A549 (cell line): ENCODE measurements at regions not wholly inside any gene's neighbourhood (a gene's known extent, or its start where the extent isn't known, plus 50 kb on each side); places are given as distances from the start of the nearest gene placed in this dataset.

Experiments used
- ATAC-seq, 2 experiments: fragments of 200-7000 bp in 1 of 2; fragments of >200 bp in 1 of 2; cut with Nextera tagmentation in 1 of 2; cut with Tn5 transposase in 1 of 2; 3 replicates each; pipeline versions ENCODE4 v1.8.0 to v1.9.1; 2018 to 2020; ENCODE audit warnings: mild to moderate bottlenecking in 1 of 2, moderate library complexity in 1 of 2
- CTCF ChIA-PET: fragments of 300-600 bp; sonication (Branson Sonifier 250); formaldehyde crosslinking; extraction: SDS; loops from one replicate; lab custom pipeline; 2021; ENCODE audit warnings: antibody characterized with exemption, inconsistent platforms; lab: Yijun Ruan, JAX
- POLR2A ChIA-PET: fragments of 350-600 bp; formaldehyde crosslinking; extraction: SDS; loops from one replicate; lab custom pipeline; 2021; ENCODE audit warnings: antibody characterized with exemption, inconsistent platforms; lab: Yijun Ruan, JAX
- DNase-seq, 2 experiments: peaks; one replicate each; pipeline versions ENCODE4 v3.0.0 to v3.0.0-alpha.2; 2011 to 2016; ENCODE audit warnings: low read depth in 1 of 2, low spot score in 1 of 2
- FAIRE-seq: peaks from 2 replicates; lab custom pipeline; 2011; peaks lifted over from hg19 to GRCh38; lab: Jason Lieb, UNC
- H3K27ac ChIP-seq, 2 experiments: fragments of >200 bp; sonication (Bioruptor Twin); formaldehyde crosslinking; 3 replicates each; pipeline ENCODE4 v1.5.1; 2016 to 2017
- H3K4me1 ChIP-seq: fragments of >200 bp; sonication (Bioruptor Twin); formaldehyde crosslinking; 3 replicates; pipeline ENCODE4 v1.6.1; 2016
- H3K4me2 ChIP-seq: fragments of >200 bp; sonication (Bioruptor Twin); formaldehyde crosslinking; 3 replicates; pipeline ENCODE4 v1.6.1; 2016
- H3K4me3 ChIP-seq: fragments of >200 bp; sonication (Bioruptor Twin); formaldehyde crosslinking; 3 replicates; pipeline ENCODE4 v1.5.1; 2016
- H3K9me3 ChIP-seq: fragments of >200 bp; sonication (Bioruptor Twin); formaldehyde crosslinking; 3 replicates; pipeline ENCODE4 v1.6.1; 2016
- CBX2 ChIP-seq: fragments of 200-600 bp; sonication (generic); IDR thresholded peaks from 2 replicates; pipeline ENCODE4 v1.6.1; 2016; ENCODE audit warnings: low read depth, mild to moderate bottlenecking, borderline replicate concordance
- CHD2 ChIP-seq: fragments of 150-350 bp; IDR thresholded peaks from 2 replicates; pipeline ENCODE4 v1.6.1; 2014; ENCODE audit warnings: low read length; ENCODE audit not compliant: partially characterized antibody
- CHD4 ChIP-seq: fragments of 200-600 bp; sonication (generic); IDR thresholded peaks from 2 replicates; pipeline ENCODE4 v1.6.1; 2016; ENCODE audit warnings: antibody characterized with exemption, mild to moderate bottlenecking, borderline replicate concordance
- EP300 ChIP-seq, 2 experiments: fragments of >200 bp; sonication (Bioruptor Twin); formaldehyde crosslinking; IDR thresholded peaks; 2 replicates in 1 of 2; 3 replicates in 1 of 2; pipeline ENCODE4 v1.6.1; 2016 to 2017
- ESRRA ChIP-seq: fragments of 150-350 bp; IDR thresholded peaks from 2 replicates; pipeline ENCODE4 v1.6.1; 2014; ENCODE audit warnings: mild to moderate bottlenecking, low read length, borderline replicate concordance
- FOSB ChIP-seq: fragments of 250-450 bp; sonication (Bioruptor Pico); IDR thresholded peaks from 2 replicates; pipeline ENCODE4 v1.5.0; 2020; ENCODE audit warnings: mild to moderate bottlenecking, moderate library complexity
- FOXS1 ChIP-seq: fragments of 250-450 bp; sonication (Bioruptor Pico); IDR thresholded peaks from 2 replicates; pipeline ENCODE4 v1.5.0; 2020; ENCODE audit warnings: mild to moderate bottlenecking, moderate library complexity
- HDAC2 ChIP-seq: fragments of 200-600 bp; sonication (generic); IDR thresholded peaks from 2 replicates; pipeline ENCODE4 v1.6.1; 2016
- HOXB13 ChIP-seq: fragments of 250-450 bp; sonication (Bioruptor Pico); IDR thresholded peaks from 2 replicates; pipeline ENCODE4 v1.5.0; 2020; ENCODE audit warnings: low read depth, mild to moderate bottlenecking, moderate library complexity
- HOXB5 ChIP-seq: fragments of 250-450 bp; sonication (Bioruptor Pico); IDR thresholded peaks from 2 replicates; pipeline ENCODE4 v1.5.0; 2020; ENCODE audit warnings: mild to moderate bottlenecking, moderate library complexity
- JUN ChIP-seq, 2 experiments: fragments of >200 bp; sonication (Bioruptor Twin); formaldehyde crosslinking; IDR thresholded peaks; 2 replicates in 1 of 2; 3 replicates in 1 of 2; pipeline ENCODE4 v1.6.1; 2016 to 2017
- KDM1A ChIP-seq: fragments of 200-600 bp; sonication (generic); IDR thresholded peaks from 2 replicates; pipeline ENCODE4 v1.6.1; 2016; ENCODE audit warnings: low read depth, mild to moderate bottlenecking
- MAFK ChIP-seq: fragments of 450-650 bp; IDR thresholded peaks from 2 replicates; pipeline ENCODE4 v1.6.1; 2014; ENCODE audit not compliant: partially characterized antibody
- MAZ ChIP-seq: fragments of 150-350 bp; IDR thresholded peaks from 2 replicates; pipeline ENCODE4 v1.6.1; 2014; ENCODE audit warnings: antibody characterized with exemption, low read depth, low read length, borderline replicate concordance
- PHF8 ChIP-seq: fragments of 200-600 bp; sonication (generic); IDR thresholded peaks from 2 replicates; pipeline ENCODE4 v1.6.1; 2016; ENCODE audit warnings: low read depth, mild to moderate bottlenecking, antibody characterized with exemption, moderate library complexity, borderline replicate concordance
- POLR2A ChIP-seq: IDR thresholded peaks from 2 replicates; pipeline ENCODE4 v1.6.1; 2012; ENCODE audit warnings: mild to moderate bottlenecking, low read length
- POLR2AphosphoS2 ChIP-seq: conservative IDR thresholded peaks from 2 replicates; pipeline ENCODE4 v1.6.1; 2012; ENCODE audit warnings: low read length, improper control_type of control experiment, inconsistent platforms
- RAD21 ChIP-seq, 2 experiments: fragments of >200 bp in 1 of 2; sonication (Bioruptor Twin) in 1 of 2; formaldehyde crosslinking in 1 of 2; IDR thresholded peaks in 1 of 2; conservative IDR thresholded peaks in 1 of 2; 2 replicates in 1 of 2; 3 replicates in 1 of 2; pipeline ENCODE4 v1.6.1; 2012 to 2018; ENCODE audit warnings: inconsistent platforms in 1 of 2
- RCOR1 ChIP-seq: fragments of 150-350 bp; IDR thresholded peaks from 2 replicates; pipeline ENCODE4 v1.6.1; 2014; ENCODE audit warnings: antibody characterized with exemption, low read length, low read depth
- RNF2 ChIP-seq: fragments of 200-600 bp; sonication (generic); IDR thresholded peaks from 2 replicates; pipeline ENCODE4 v1.6.1; 2016; ENCODE audit warnings: low read depth, mild to moderate bottlenecking, antibody characterized with exemption, moderate library complexity, borderline replicate concordance
- SREBF2 ChIP-seq: fragments of 450-650 bp; IDR thresholded peaks from 2 replicates; pipeline ENCODE4 v1.6.1; 2014; ENCODE audit warnings: mild to moderate bottlenecking, moderate library complexity
- TFCP2L1 ChIP-seq: fragments of 250-450 bp; sonication (Bioruptor Pico); IDR thresholded peaks from 2 replicates; pipeline ENCODE4 v1.5.0; 2021; ENCODE audit warnings: mild to moderate bottlenecking
- TP53 ChIP-seq: fragments of 250-450 bp; sonication (Bioruptor Pico); IDR thresholded peaks from 2 replicates; pipeline ENCODE4 v1.5.0; 2021; ENCODE audit warnings: mild to moderate bottlenecking, moderate library complexity
- ZFP36 ChIP-seq: fragments of 450-650 bp; IDR thresholded peaks from 2 replicates; pipeline ENCODE4 v1.6.1; 2014; ENCODE audit warnings: borderline replicate concordance; ENCODE audit not compliant: partially characterized antibody
- ZSCAN20 ChIP-seq: fragments of 250-450 bp; sonication (Bioruptor Pico); IDR thresholded peaks from 2 replicates; pipeline ENCODE4 v1.8.0; 2022; ENCODE audit warnings: mild to moderate bottlenecking, moderate library complexity
- WGBS: methylation state at CpG from one replicate; pipeline ENCODE4 v1.1.6; 2017; ENCODE audit errors: missing lambda C conversion rate; 5-methylcytosine and 5-hydroxymethylcytosine counted together
- TF ChIP-seq, protein P1 (sequence below): fragments of 250-450 bp; sonication (Bioruptor Pico); IDR thresholded peaks from 2 replicates; pipeline ENCODE4 v1.5.0; 2021; ENCODE audit warnings: mild to moderate bottlenecking, moderate library complexity, borderline replicate concordance
- TF ChIP-seq, protein P2 (sequence below): IDR thresholded peaks from 2 replicates; pipeline ENCODE4 v1.6.1; 2012
- TF ChIP-seq, protein P3 (sequence below): fragments of >200 bp; sonication (Bioruptor Twin); formaldehyde crosslinking; IDR thresholded peaks from 3 replicates; pipeline ENCODE4 v1.5.1; 2016
- TF ChIP-seq, protein P4 (sequence below): fragments of 150-350 bp; IDR thresholded peaks from 2 replicates; pipeline ENCODE4 v1.6.1; 2014; ENCODE audit warnings: low read depth, mild to moderate bottlenecking, low read length

DNA sequence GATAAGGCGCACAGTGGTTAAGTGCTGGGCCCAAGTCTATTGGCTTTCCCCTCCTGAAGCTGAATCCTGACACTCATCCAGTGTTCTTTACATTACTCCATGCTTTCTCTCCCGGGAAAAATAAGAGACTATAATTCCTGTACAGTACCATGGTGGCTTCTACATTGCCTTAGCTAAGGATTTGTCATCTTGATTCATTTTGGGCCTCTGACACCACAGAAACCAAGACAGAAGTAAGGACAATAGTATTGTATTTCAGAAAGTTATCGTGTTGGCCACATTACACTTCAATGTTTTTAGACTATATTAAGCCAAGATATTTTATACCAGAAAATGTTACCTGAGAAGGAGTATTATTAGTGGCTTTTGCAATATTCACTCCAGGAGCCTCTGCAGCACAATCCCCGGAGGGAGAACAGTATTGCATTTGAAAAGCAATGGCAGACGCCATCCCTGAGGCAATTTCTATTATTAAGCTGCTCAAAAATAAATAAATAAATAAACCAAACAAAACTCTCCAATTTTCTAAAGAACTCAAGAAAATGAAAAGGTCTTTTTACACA lies 267.9 kb downstream of the ENC1 start:
- no peak overlapping the region for H3K4me2 ChIP-seq
- ATAC-seq (no peak), FAIRE-seq (no peak), DNase-seq (no peak)
- H3K4me1 ChIP-seq, result no peaks in the 10 kb centered on the region
- H3K9me3 ChIP-seq, result no peaks in the 10 kb centered on the region
- POLR2A ChIA-PET, result no interaction called here
- H3K27ac ChIP-seq, result no peak overlapping the region
- 74% methylated on average over 5 of the region's 5 CpGs for WGBS
- TF ChIP-seq SREBF2 (no peak), HDAC2 (no peak), HOXB13 (CRISPR knock-in tag) (no peak), FOSB (CRISPR knock-in tag) (no peak), CBX2 (no peak), TFCP2L1 (CRISPR knock-in tag) (no peak), RNF2 (no peak), TP53 (CRISPR knock-in tag) (no peak), KDM1A (no peak), ZFP36 (no peak)
- TF ChIP-seq, protein P1, sequence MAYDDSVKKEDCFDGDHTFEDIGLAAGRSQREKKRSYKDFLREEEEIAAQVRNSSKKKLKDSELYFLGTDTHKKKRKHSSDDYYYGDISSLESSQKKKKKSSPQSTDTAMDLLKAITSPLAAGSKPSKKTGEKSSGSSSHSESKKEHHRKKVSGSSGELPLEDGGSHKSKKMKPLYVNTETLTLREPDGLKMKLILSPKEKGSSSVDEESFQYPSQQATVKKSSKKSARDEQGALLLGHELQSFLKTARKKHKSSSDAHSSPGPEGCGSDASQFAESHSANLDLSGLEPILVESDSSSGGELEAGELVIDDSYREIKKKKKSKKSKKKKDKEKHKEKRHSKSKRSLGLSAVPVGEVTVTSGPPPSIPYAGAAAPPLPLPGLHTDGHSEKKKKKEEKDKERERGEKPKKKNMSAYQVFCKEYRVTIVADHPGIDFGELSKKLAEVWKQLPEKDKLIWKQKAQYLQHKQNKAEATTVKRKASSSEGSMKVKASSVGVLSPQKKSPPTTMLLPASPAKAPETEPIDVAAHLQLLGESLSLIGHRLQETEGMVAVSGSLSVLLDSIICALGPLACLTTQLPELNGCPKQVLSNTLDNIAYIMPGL (CRISPR knock-in tag), result no peak
- H3K4me3 ChIP-seq, result no peak overlapping the region
- CTCF ChIA-PET, result interaction anchor here (0.8 kb wide), 1 partner anchor 229 kb away, joined by 4 read pairs; no protein-coding TSS in a partner anchor

DNA sequence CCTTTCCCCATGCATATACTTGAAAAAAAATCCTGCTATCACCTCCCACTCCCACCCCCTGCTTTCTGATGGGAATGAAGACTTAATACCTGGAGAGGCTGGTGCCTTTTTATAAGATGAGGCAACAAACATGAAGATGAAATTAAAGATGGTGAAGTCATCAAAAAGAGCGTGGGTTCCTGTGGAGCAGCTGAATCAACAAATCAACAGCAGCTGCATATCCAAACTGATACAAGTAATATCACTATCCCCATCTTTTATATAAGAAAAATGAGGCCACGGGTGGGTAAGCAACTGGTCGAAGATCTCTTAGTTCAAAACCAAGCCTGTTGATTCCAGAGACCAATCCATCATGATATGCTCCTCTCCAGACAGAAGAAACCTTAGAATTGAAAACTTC lies 268.5 kb downstream of the ENC1 start:
- H3K4me1 ChIP-seq, result no peaks in the 10 kb centered on the region
- CTCF ChIA-PET, result no interaction called here
- FAIRE-seq, result no peak

DNA sequence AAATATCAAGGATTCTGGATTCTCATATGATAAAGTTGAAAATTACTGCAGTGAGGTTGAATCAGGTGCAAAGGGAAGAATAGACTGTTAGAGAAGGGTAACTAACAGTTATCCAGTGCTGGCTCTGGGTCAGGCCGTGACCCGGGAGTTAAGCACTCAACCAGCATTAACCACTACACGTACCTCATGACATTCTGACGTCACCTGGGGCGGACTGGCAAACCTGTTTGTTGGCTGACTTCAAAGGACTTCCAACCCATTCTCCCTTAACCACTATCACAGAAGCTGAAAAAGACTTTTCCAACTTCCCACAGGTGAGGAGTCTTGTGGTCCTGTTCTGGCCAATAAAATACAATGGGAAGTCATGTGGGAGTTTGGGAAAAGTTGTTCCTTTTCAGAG lies 268.9 kb downstream of the ENC1 start:
- no peak overlapping the region for H3K27ac ChIP-seq
- FAIRE-seq (no peak), ATAC-seq (no peak), DNase-seq (no peak)
- H3K4me3 ChIP-seq, result no peak overlapping the region
- ChIA-PET POLR2A (no interaction called here), CTCF (interaction anchor here (1.0 kb wide), 1 partner anchor 9 kb away, joined by 3 read pairs; no protein-coding TSS in a partner anchor)
- 90% methylated on average over 5 of the region's 5 CpGs for WGBS
- no peaks in the 10 kb centered on the region for H3K9me3 ChIP-seq
- no peaks in the 10 kb centered on the region for H3K4me1 ChIP-seq
- TF ChIP-seq, protein P2, sequence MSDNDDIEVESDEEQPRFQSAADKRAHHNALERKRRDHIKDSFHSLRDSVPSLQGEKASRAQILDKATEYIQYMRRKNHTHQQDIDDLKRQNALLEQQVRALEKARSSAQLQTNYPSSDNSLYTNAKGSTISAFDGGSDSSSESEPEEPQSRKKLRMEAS, result no peak
- no peak for TF ChIP-seq CHD2
- no peak for TF ChIP-seq JUN (IDR thresholded peaks at IDR 0.05)
- no peak for TF ChIP-seq RAD21 (conservative IDR thresholded peaks at IDR 0.05 in 1 of 2, IDR thresholded peaks at IDR 0.05 in 1 of 2)
- no peak for TF ChIP-seq CHD4
- TF ChIP-seq POLR2A, result no peak
- TF ChIP-seq FOXS1 (CRISPR knock-in tag), result no peak
- TF ChIP-seq HOXB5 (CRISPR knock-in tag), result no peak
- no peak for TF ChIP-seq MAZ
- no peak for TF ChIP-seq PHF8
- TF ChIP-seq, protein P3, sequence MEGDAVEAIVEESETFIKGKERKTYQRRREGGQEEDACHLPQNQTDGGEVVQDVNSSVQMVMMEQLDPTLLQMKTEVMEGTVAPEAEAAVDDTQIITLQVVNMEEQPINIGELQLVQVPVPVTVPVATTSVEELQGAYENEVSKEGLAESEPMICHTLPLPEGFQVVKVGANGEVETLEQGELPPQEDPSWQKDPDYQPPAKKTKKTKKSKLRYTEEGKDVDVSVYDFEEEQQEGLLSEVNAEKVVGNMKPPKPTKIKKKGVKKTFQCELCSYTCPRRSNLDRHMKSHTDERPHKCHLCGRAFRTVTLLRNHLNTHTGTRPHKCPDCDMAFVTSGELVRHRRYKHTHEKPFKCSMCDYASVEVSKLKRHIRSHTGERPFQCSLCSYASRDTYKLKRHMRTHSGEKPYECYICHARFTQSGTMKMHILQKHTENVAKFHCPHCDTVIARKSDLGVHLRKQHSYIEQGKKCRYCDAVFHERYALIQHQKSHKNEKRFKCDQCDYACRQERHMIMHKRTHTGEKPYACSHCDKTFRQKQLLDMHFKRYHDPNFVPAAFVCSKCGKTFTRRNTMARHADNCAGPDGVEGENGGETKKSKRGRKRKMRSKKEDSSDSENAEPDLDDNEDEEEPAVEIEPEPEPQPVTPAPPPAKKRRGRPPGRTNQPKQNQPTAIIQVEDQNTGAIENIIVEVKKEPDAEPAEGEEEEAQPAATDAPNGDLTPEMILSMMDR, result no peak
- no peak overlapping the region for H3K4me2 ChIP-seq

More for the DNA sequence above, 268.5 kb downstream of the ENC1 start:
- H3K9me3 ChIP-seq, result no peaks in the 10 kb centered on the region
- TF ChIP-seq MAFK (no peak), ZSCAN20 (CRISPR knock-in tag) (no peak), POLR2A (no peak), ESRRA (no peak), POLR2AphosphoS2 (no peak), RCOR1 (no peak), EP300 (IDR thresholded peaks at IDR 0.05) (no peak)
- TF ChIP-seq, protein P4, sequence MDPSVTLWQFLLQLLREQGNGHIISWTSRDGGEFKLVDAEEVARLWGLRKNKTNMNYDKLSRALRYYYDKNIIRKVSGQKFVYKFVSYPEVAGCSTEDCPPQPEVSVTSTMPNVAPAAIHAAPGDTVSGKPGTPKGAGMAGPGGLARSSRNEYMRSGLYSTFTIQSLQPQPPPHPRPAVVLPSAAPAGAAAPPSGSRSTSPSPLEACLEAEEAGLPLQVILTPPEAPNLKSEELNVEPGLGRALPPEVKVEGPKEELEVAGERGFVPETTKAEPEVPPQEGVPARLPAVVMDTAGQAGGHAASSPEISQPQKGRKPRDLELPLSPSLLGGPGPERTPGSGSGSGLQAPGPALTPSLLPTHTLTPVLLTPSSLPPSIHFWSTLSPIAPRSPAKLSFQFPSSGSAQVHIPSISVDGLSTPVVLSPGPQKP, result no peak
- H3K4me3 ChIP-seq, result no peak overlapping the region
- no peak overlapping the region for H3K27ac ChIP-seq
- 29% methylated on average over 3 of the region's 3 CpGs for WGBS
- no peak for DNase-seq
- no peak for ATAC-seq
- no peak overlapping the region for H3K4me2 ChIP-seq
- POLR2A ChIA-PET, result no interaction called here
